HG03460 (cell line): ENCODE measurements at regions not wholly inside any gene's neighbourhood (a gene's known extent, or its start where the extent isn't known, plus 50 kb on each side); places are given as distances from the start of the nearest gene placed in this dataset.
"Not testable (repeated sequence)": the region's sequence is repeated elsewhere in the genome, so short reads cannot be mapped to it uniquely, and the experiment has no call there.

Source experiments
- ATAC-seq: cut with Tn5 transposase; IDR thresholded peaks from one replicate; pipeline ENCODE4 v1.9.1; 2021; ENCODE audit not compliant: unreplicated experiment

GRCh38 chr13:109702030-109702597, 84.3 kb downstream of the IRS2 start:
- ATAC-seq = not testable (repeated sequence)

GRCh38 chr13:109700176-109700575, 86.2 kb downstream of the IRS2 start:
- ATAC-seq = no peak

- ATAC-seq = no peak
These were observed 86.7 kb downstream of the IRS2 start for GRCh38 chr13:109699628-109700071.

- no peak for ATAC-seq
These were observed 87.6 kb downstream of the IRS2 start for GRCh38 chr13:109698779-109699178.

- no peak for ATAC-seq
These were observed 88.4 kb downstream of the IRS2 start for GRCh38 chr13:109697936-109698335.

GRCh38 chr13:109695402-109696190, 90.8 kb downstream of the IRS2 start:
- no peak for ATAC-seq

GRCh38 chr13:109694972-109695371, 91.4 kb downstream of the IRS2 start:
- no peak for ATAC-seq

- no peak for ATAC-seq
These were observed 93.2 kb downstream of the IRS2 start for GRCh38 chr13:109693213-109693612.

GRCh38 chr13:109691689-109692088, 94.7 kb downstream of the IRS2 start:
- ATAC-seq = no peak

- no peak for ATAC-seq
These were observed 98.6 kb downstream of the IRS2 start for GRCh38 chr13:109687559-109688448.

- no peak for ATAC-seq
These were observed 101.2 kb downstream of the IRS2 start for GRCh38 chr13:109685203-109685602.

GRCh38 chr13:109684824-109685202, 101.6 kb downstream of the IRS2 start:
- no peak for ATAC-seq

- ATAC-seq = no peak
These were observed 102.1 kb downstream of the IRS2 start for GRCh38 chr13:109684084-109684823.

- ATAC-seq = no peak
These were observed 103.7 kb downstream of the IRS2 start for GRCh38 chr13:109682534-109683244.

- ATAC-seq = no peak
These were observed 105.5 kb downstream of the IRS2 start for GRCh38 chr13:109680930-109681329.

GRCh38 chr13:109680288-109680687, 106.1 kb downstream of the IRS2 start:
- no peak for ATAC-seq

- ATAC-seq = no peak
These were observed 107.9 kb downstream of the IRS2 start for GRCh38 chr13:109678459-109678858.

- ATAC-seq = no peak
These were observed 109.2 kb downstream of the IRS2 start for GRCh38 chr13:109677206-109677605.

GRCh38 chr13:109673477-109673876, 112.9 kb downstream of the IRS2 start:
- no peak for ATAC-seq

- ATAC-seq = no peak
These were observed 113.8 kb downstream of the IRS2 start for GRCh38 chr13:109672545-109672944.
